ENCODE measurements at regions not wholly inside any gene's neighbourhood (a gene's known extent, or its start where the extent isn't known, plus 50 kb on each side); places are given as distances from the start of the nearest gene placed in this dataset.
"Not testable (repeated sequence)": the region's sequence is repeated elsewhere in the genome, so short reads cannot be mapped to it uniquely, and the experiment has no call there.

- DNase-seq (ENCODE audit: low spot score): not testable (repeated sequence)
These were observed 84.2 kb upstream of the ADORA2B start for GRCh38 chr17:15860774-15861173.

- not testable (repeated sequence) for DNase-seq (ENCODE audit: low spot score)
These were observed 80.9 kb upstream of the ADORA2B start for GRCh38 chr17:15864061-15864460.

GRCh38 chr17:15864472-15864871 lies 80.5 kb upstream of the ADORA2B start:
- DNase-seq (ENCODE audit: low spot score): not testable (repeated sequence)

GRCh38 chr17:15866015-15866414 lies 78.9 kb upstream of the ADORA2B start:
- DNase-seq (ENCODE audit: low spot score): not testable (repeated sequence)

GRCh38 chr17:15867331-15867730 lies 77.6 kb upstream of the ADORA2B start:
- DNase-seq (ENCODE audit: low spot score): not testable (repeated sequence)

- DNase-seq (ENCODE audit: low spot score): not testable (repeated sequence)
These were observed 75.1 kb upstream of the ADORA2B start for GRCh38 chr17:15869868-15870267.

GRCh38 chr17:15872677-15873076 lies 72.3 kb upstream of the ADORA2B start:
- not testable (repeated sequence) for DNase-seq (ENCODE audit: low spot score)

GRCh38 chr17:15877882-15878500 lies 66.9 kb upstream of the ADORA2B start:
- DNase-seq (ENCODE audit: low spot score): not testable (repeated sequence)

GRCh38 chr17:15882058-15882720 lies 62.7 kb upstream of the ADORA2B start:
- no peak for DNase-seq (ENCODE audit: low spot score)

- no peak for DNase-seq (ENCODE audit: low spot score)
These were observed 62.2 kb upstream of the ADORA2B start for GRCh38 chr17:15882777-15883176.

GRCh38 chr17:15883617-15884111 lies 61.3 kb upstream of the ADORA2B start:
- no peak for DNase-seq (ENCODE audit: low spot score)

GRCh38 chr17:15884731-15885130 lies 60.2 kb upstream of the ADORA2B start:
- no peak for DNase-seq (ENCODE audit: low spot score)

GRCh38 chr17:15885770-15886169 lies 59.2 kb upstream of the ADORA2B start:
- no peak for DNase-seq (ENCODE audit: low spot score)

- DNase-seq (ENCODE audit: low spot score): no peak
These were observed 58.7 kb upstream of the ADORA2B start for GRCh38 chr17:15886221-15886620.

- DNase-seq (ENCODE audit: low spot score): no peak
These were observed 58.1 kb upstream of the ADORA2B start for GRCh38 chr17:15886804-15887203.

- DNase-seq (ENCODE audit: low spot score): no peak
These were observed 56.5 kb upstream of the ADORA2B start for GRCh38 chr17:15888436-15888835.

GRCh38 chr17:15890279-15890892 lies 54.5 kb upstream of the ADORA2B start:
- DNase-seq (ENCODE audit: low spot score): no peak

GRCh38 chr17:15891318-15891717 lies 53.6 kb upstream of the ADORA2B start:
- DNase-seq (ENCODE audit: low spot score): no peak

- DNase-seq (ENCODE audit: low spot score): no peak
These were observed 52.7 kb upstream of the ADORA2B start for GRCh38 chr17:15892244-15892643.

- peak; percentile 25 for DNase-seq (ENCODE audit: low spot score)
These were observed 51.9 kb upstream of the ADORA2B start for GRCh38 chr17:15892731-15893657.

- DNase-seq (ENCODE audit: low spot score): no peak
These were observed 51.3 kb upstream of the ADORA2B start for GRCh38 chr17:15893658-15894024.

- no peak for DNase-seq (ENCODE audit: low spot score)
These were observed 50.7 kb upstream of the ADORA2B start for GRCh38 chr17:15894258-15894657.
